Tibial nerve (tissue), 4 donors: ENCODE measurements at regions not wholly inside any gene's neighbourhood (a gene's known extent, or its start where the extent isn't known, plus 50 kb on each side); places are given as distances from the start of the nearest gene placed in this dataset.

Source experiments
- CTCF ChIP-seq, 5 experiments: fragments of 200-600 bp in 3 of 5; fragments of 450-650 bp in 2 of 5; sonication (generic) in 3 of 5; IDR thresholded peaks; one replicate each; pipeline ENCODE4 v1.5.1; 2016 to 2019; ENCODE audit warnings: antibody characterized with exemption in 5 of 5, mild to moderate bottlenecking in 3 of 5, moderate library complexity in 2 of 5
- EP300 ChIP-seq, 2 donors: sonication (generic); formaldehyde crosslinking; IDR thresholded peaks; one replicate each; pipeline ENCODE4 v1.6.1; 2017; ENCODE audit warnings: antibody characterized with exemption in 2 of 2, mild to moderate bottlenecking in 1 of 2
- POLR2A ChIP-seq, 2 donors: fragments of 450-650 bp; IDR thresholded peaks; one replicate each; pipeline ENCODE4 v1.6.1; 2017; ENCODE audit warnings: antibody characterized with exemption in 2 of 2, mild to moderate bottlenecking in 2 of 2, moderate library complexity in 2 of 2

- no peak for TF ChIP-seq CTCF (IDR thresholded peaks at IDR 0.05)
- no peak for TF ChIP-seq POLR2A (IDR thresholded peaks at IDR 0.05)
- no peak for TF ChIP-seq EP300 (IDR thresholded peaks at IDR 0.05)
These were observed 427.1 kb downstream of the EFNB2 start for GRCh38 chr13:106108346-106108745.
